ENCODE measurements at regions not wholly inside any gene's neighbourhood (a gene's known extent, or its start where the extent isn't known, plus 50 kb on each side); places are given as distances from the start of the nearest gene placed in this dataset.

DNA sequence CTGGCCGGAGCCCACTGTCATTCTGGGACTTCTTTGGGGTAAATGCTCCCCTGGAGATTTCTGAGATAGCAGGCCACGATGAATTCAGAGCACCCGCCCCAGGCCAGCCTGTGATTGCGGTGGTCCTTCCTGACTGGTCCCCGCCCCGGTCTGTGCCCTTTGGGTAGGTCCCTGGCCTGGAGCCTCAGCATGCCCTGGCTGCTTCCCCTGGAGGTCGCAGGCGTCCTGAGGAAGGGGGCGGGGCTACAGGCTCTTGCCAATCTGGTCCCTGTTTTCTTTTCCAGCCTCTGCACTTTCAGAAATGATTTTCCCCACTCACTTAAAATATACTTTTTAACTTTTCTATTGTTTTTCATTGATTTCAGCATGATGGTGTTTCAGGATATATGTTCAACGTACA lies 250.2 kb upstream of the ATP10A start:
- TF ChIP-seq, protein P1, sequence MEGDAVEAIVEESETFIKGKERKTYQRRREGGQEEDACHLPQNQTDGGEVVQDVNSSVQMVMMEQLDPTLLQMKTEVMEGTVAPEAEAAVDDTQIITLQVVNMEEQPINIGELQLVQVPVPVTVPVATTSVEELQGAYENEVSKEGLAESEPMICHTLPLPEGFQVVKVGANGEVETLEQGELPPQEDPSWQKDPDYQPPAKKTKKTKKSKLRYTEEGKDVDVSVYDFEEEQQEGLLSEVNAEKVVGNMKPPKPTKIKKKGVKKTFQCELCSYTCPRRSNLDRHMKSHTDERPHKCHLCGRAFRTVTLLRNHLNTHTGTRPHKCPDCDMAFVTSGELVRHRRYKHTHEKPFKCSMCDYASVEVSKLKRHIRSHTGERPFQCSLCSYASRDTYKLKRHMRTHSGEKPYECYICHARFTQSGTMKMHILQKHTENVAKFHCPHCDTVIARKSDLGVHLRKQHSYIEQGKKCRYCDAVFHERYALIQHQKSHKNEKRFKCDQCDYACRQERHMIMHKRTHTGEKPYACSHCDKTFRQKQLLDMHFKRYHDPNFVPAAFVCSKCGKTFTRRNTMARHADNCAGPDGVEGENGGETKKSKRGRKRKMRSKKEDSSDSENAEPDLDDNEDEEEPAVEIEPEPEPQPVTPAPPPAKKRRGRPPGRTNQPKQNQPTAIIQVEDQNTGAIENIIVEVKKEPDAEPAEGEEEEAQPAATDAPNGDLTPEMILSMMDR (IDR thresholded peaks at IDR 0.05; ENCODE audit: insufficient read depth, low read depth, low read length, missing control alignments), result no peak
- DNase-seq (ENCODE audit: low read depth), result no peak
- H3K4me3 ChIP-seq (ENCODE audit: low read length), result no peak overlapping the region

DNA sequence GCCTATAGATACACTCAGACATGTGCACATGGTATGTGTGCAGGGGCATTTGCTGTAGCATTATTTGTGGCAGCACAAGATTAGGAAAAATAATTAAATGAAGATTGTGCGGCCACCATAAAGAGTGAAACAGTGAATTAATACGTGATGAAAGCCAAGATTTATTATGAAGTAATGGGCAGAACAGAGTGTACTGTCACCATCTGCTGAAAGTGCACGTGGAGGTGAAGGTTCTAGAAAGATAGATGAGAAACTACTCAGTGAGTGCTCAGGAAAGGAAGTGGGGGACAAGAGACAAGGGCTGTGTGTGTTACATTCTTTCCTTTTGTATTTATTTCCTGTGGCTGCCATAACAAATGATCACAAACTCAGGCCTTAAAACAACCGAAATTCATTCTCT lies 246.1 kb upstream of the ATP10A start:
- H3K4me3 ChIP-seq (ENCODE audit: low read length), result no peak overlapping the region
- TF ChIP-seq, protein P1 (IDR thresholded peaks at IDR 0.05; ENCODE audit: insufficient read depth, low read depth, low read length, missing control alignments), result no peak
- DNase-seq (ENCODE audit: low read depth), result no peak

DNA sequence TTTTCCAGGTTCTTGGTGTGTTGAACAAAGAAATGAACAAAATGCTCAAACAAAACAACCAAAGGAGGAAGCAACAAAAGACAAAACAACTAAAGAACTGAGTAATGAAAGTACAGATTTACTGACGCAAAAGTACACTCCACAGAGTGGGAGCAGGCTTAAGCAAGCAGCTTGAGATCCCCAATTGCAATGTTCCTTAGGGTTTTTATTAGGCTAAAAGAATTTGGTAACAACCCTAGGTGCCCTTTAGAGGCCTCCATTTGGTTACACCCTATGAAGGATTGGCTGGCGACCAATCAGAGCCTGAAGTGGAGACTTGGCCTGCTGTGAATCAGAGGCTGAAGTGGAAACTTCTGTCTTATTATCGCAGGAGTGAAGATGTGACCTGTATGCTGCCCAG lies 243.4 kb upstream of the ATP10A start:
- H3K4me3 ChIP-seq (ENCODE audit: low read length), result no peak overlapping the region
- no peak for DNase-seq (ENCODE audit: low read depth)
- TF ChIP-seq, protein P1 (IDR thresholded peaks at IDR 0.05; ENCODE audit: insufficient read depth, low read depth, low read length, missing control alignments), result no peak

DNA sequence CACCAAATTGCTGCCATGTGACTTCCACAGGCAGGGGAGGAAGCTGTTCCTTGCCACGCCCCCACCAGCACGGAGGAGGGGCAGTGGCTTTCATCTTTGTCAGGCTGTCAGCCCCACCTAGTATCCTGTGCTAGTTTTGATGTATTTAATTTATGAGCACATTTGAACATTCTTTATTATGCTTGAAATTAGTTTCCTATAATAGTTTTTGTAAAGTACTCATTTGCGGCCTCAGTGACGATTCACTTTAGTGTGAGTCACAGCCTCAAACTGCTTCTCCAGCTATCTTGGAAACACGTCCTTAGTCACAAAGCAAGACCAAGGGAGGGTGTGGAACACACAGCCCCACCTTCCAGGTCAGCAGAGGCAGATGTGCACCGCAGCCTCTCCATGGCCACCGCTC lies 239.9 kb upstream of the ATP10A start:
- H3K4me3 ChIP-seq (ENCODE audit: low read length), result no peak overlapping the region
- TF ChIP-seq, protein P1 (IDR thresholded peaks at IDR 0.05; ENCODE audit: insufficient read depth, low read depth, low read length, missing control alignments), result no peak
- no peak for DNase-seq (ENCODE audit: low read depth)

DNA sequence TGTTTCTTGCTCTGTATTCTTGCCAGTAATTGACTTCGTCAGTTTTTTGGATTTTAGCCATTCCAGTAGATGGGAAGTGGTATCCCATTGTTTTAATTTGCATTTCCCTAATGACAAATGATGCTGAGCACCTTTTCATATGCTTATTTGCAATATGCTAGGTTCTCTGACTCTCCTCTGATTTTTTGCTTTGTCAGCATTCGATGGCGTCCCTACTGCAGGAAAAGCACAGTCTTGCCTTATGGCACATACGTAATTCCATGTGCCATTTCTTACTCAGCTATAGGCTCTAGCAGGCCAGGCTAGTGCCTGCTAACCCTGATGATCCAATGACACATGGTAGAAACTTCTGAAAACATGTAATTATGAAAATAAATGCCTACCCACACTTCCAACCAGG lies 239.2 kb upstream of the ATP10A start:
- H3K4me3 ChIP-seq (ENCODE audit: low read length), result no peak overlapping the region
- DNase-seq (ENCODE audit: low read depth), result no peak
- TF ChIP-seq, protein P1 (IDR thresholded peaks at IDR 0.05; ENCODE audit: insufficient read depth, low read depth, low read length, missing control alignments), result no peak

DNA sequence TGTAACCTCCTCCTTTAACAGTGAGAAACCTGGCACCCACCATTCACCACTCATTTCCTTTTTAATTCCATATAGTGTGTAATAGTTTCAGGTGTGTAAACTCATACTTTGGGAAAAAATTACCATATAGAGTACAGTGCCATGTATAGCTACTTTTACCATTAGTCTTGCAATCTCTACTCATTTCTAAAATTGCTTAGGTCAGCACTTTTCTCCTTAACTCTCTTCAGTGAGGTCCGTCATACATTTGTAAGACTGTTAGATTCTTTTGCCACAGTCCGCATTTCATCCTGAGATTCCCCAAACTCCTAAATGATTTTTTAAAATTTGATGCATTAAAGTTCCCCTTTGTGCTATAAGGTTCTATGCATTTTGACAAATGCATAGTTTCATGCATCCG lies 238.3 kb upstream of the ATP10A start:
- TF ChIP-seq, protein P1 (IDR thresholded peaks at IDR 0.05; ENCODE audit: insufficient read depth, low read depth, low read length, missing control alignments), result no peak
- no peak for DNase-seq (ENCODE audit: low read depth)
- no peak overlapping the region for H3K4me3 ChIP-seq (ENCODE audit: low read length)

DNA sequence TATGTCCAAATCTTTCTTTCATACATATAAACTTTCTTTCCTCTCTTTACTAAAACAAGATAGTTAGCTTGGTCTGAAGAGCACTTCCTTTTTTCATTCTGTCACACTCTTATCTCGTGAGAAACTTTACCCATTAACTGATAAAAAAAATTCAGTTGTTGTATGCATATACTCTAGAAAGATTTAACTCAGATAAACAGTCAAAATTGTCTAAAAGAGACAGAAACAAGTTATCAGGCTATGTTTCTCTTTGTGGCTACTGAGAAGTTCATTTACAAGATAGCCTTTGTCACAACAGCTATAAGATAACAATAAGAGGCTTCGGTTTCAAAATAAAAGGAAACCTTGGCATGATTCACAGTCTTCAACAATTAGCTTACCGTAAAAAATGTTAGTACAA lies 235.7 kb upstream of the ATP10A start:
- DNase-seq (ENCODE audit: low read depth), result no peak
- H3K4me3 ChIP-seq (ENCODE audit: low read length), result no peak overlapping the region
- TF ChIP-seq, protein P1 (IDR thresholded peaks at IDR 0.05; ENCODE audit: insufficient read depth, low read depth, low read length, missing control alignments), result no peak
